ENCODE measurements at regions not wholly inside any gene's neighbourhood (a gene's known extent, or its start where the extent isn't known, plus 50 kb on each side); places are given as distances from the start of the nearest gene placed in this dataset.
"Not testable (repeated sequence)": the region's sequence is repeated elsewhere in the genome, so short reads cannot be mapped to it uniquely, and the experiment has no call there.

DNA sequence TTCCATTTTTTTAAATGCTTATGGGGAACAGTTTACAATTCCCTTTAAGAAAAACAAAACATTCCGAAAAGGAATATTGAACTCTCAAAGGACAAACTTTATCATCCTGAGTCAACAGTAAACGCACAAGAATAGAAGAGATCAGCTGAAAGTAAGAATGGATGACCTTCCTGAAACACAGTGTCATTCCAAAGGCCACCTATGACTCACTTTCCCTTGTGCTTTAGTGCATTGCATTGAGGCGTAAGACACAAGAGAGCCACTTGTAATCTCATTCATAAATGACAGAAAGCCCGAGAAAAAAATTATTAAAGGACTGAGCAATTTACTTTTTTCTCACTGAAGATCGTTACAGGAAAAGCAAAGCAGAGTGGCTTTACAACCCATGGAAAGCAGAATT, 1062.4 kb upstream of the DIAPH2 start:
- DNase-seq: no peak

DNA sequence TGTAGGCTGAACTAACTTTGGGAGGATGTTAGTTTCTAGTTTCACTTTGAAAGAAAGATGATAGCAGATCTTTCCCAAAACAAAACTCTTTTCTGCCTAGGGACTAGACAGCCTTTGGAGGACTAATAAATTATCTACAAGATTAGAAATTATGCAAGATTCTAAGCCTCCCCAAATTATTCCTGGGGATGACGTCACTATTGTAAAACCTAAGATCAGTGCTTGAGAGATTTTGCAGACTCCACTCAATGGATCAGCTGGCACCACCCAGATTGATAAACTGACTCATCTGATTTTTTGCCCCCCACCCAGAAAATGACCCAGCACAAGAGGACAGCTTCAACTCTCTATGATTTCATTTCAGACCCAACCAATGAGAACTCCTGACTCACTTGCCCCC, 1057.9 kb upstream of the DIAPH2 start:
- DNase-seq: no peak

DNA sequence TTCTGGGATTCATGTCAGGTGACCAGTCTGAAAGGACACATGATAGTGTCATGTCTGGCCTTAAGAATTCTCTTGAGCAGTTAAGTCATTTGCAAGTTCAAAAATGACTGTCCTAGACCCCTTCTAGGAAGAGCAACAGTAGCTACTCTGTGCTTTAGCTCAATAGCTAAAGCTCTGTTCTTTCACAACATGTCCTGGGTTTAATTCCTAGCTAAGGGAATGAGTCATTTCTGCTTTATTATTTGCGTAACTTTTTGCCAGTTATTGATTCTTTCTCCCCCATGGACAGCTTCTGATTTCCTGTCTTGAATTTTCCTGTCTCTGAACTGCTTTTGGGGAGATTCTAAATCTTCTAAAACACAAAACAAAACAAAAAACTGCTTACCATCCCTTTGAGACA, 1055.8 kb upstream of the DIAPH2 start:
- DNase-seq: no peak

DNA sequence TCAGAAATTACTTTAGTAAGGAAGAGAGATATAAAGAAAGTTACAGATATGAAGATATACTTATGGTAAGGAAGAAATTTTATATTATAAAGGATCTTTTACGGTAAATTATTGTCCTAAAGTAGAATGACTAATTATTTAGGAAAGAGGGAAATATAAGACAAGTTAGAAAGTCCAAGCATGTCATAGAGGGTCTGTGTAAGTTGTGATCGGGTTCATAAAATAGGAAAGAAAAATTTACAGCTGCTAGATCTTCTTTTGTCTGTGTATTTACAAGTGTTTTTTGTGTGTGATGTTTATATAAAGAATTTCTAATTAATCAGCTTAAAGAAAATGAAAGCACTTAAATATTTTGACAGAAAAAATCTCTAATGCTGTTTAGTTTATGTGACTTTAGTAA, 1054.9 kb upstream of the DIAPH2 start:
- DNase-seq: no peak

DNA sequence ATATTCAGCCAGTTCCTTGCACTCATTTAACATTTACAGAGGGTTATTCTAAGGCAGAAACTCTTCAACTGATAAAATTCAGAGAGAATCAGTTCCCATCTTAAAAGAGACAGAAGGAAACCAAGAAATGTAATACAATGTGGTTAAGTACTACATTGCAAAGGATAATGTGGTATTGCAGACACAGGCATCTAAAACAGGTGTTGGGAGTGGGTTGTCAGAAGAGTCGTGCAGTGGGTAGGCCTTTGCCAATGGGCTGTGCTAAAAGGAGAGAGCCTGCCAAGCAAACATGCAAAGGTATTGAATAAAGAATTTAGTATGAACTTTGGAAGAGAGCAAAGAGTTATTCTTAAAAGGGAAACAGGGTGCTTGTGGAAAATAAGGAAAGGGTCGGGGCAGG, 1044.4 kb upstream of the DIAPH2 start:
- DNase-seq: no peak

DNA sequence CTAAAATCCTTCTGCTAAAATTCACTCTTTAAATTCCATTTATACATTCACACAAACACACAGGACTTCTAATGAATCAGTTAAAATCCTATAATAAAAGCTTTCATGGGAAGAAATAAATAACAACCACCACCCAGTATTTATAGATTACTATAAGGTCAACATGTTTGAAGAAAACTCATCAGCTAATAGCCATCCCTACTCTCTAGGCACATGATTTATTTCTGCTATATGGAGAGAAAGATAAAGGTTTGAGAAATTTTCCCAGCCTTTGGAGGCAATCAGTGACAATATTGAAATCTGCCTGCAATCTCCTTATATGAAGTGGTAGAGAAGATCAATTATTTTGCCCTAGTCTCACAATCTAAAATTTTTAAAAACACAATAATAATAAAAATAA, 1038.9 kb upstream of the DIAPH2 start:
- no peak for DNase-seq

DNA sequence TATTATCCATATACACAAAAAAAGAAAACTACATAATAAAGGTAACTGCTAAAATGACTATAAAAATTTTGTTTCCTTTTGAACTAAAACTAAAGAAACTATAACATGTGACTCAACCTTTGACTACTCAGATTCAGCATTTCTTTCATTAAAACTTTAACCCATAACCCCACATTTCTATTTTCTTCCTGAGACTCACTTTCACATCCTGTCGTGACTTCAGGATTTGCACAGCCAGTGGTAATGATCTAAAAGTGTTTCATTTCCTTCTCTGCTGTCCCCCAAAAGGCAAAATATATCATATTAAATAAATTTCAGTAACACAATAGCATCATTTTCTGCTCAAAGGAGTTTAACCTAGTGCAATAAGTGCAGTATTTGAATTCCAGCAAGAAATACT, 1022.4 kb upstream of the DIAPH2 start:
- DNase-seq: no peak

DNA sequence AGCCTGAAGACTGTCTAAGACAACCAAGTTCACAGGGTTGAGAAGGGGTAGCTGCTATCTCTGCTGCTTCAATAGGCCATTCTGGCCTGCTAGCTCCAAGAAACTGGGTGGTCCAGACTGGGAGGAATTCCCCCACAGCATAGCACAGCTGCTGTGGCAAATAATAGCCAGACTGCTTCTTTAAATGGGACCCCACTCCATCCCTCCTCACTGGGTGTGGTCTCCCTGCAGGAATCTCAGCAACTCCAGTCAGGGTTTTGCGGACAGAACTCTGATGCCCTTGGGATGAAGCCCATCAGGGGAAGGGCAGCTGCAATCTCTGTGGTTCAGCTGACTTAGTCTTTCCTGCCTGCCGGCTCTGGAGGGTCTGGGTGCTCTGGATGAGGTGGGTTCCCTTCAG, 1018.6 kb upstream of the DIAPH2 start:
- no peak for DNase-seq

DNA sequence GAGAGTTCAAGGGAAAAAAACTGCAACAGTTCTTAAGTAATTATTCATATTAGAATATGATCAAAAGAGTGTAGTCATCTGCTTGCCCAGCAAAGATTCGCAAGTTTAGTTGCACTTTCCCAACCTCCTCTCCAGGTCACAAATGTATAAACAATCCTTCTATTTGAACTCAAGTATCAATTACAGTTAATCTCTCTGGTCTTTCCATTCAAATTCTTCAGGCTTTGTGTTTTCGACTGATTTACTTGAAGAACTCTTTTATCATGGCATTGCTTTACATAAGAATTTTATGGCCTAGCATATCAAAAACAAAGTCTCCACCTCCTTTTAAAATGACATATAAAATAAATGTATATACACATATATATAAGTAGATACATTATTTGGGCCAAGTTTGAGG, 1009.6 kb upstream of the DIAPH2 start:
- DNase-seq: no peak

DNA sequence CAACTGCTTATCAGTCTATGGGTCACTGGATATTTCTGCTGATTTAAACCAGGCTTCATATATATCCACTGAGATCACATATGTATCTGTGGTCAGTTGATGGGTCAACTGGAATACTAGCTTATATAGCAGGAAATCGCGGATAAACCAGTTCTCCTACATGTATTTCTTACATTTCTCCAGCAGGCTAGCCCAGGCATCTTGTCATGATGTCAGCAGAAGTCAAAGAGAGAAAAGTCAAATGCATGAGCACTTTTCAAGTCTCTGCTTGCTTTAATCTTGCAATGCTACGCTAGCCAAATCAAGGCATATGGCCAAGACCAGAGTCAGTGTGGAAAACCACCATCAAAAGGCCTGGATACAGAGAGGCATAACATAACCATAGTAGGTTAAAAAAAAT, 1008.8 kb upstream of the DIAPH2 start:
- no peak for DNase-seq

DNA sequence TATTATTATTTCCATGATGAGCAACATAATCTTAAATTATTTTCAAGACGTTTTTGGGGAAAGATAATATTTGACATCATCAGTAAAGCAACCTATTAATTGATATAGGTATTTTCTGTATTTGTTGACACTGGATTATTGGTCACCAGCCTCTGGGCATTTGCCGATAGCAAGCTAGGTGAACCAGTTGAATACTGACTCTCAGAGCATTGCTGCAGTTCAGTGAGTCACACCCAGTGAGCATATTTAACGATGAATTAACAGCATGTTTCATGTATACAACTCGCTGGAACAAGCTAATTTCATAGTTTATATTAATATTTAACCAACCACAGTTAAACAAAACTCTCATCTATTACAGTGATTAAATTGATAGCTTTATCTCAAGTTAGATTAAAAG, 1006.0 kb upstream of the DIAPH2 start:
- no peak for DNase-seq

DNA sequence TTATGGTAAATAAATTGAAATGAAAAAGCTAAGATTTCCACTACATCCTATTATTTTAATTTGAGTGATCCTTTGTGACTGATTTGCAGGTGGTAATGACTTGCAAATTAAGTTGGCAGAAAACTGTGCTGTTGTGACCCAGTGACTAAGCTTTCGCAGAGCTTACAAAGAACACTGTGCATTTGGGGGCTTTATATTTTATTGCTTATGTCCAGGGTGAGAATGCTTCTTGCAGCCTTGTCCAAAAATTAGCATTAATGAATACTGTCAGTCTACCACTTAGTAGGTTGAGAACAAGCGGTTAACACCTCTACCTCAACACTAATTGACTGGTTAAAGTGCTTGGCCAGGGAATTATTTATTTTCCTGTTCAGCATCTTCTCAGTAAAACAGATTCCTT, 991.3 kb upstream of the DIAPH2 start:
- DNase-seq: no peak

DNA sequence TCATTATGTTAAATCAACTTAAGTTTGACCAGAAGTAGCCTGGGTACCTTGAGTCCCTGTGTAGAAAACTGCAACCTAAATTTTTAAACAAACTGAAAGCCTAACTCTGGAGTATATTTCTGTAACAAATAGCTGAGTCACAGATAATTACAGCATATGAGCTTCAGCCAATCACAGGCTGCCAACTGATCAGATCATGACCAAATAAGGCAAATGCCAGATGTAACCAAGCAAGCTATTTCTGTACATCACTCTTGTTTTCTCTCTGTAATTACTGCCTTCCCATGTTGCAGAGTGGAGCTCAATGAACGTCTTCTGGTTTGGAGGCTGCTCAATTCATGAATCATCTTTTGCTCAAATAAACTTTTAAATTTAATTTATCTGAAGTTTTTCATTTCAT, 980.9 kb upstream of the DIAPH2 start:
- DNase-seq: no peak

DNA sequence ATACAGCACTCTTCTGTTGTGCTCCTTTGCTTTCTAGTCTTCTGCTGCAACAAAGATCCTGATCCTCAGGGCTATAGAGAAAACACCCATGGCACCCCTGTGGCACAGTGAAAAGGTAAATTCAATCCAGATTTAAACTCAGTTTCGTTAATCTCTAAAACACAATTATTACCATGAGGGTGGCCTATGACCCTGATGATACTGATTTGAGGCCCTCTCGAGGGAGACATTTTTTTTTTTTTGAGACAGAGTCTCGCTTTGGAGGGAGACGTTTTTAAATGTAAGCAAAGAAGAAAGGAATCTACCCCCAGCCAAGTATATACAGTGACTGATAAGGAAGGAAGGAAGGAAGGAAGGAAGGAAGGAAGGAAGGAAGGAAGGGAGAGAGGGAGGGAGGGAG, 967.8 kb upstream of the DIAPH2 start:
- DNase-seq: no peak

DNA sequence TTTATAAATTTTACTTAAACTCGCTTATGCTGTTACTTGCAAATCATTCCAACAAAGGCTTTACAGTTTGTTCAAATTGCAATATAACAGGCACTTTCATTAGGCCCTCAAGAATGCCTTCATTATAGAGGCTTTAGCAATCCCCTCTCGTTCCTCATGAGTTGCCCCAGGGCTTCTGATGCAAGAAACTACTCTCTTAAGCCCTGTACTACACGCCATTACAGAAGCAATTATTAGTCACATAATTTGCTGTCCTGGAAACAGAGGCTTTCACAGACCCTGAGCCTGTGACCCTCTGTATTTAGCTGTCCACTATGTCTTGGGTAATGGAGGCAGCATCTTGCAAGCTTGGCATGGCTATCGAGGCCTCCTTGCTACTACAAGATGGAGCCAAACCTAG, 965.9 kb upstream of the DIAPH2 start:
- DNase-seq: no peak

DNA sequence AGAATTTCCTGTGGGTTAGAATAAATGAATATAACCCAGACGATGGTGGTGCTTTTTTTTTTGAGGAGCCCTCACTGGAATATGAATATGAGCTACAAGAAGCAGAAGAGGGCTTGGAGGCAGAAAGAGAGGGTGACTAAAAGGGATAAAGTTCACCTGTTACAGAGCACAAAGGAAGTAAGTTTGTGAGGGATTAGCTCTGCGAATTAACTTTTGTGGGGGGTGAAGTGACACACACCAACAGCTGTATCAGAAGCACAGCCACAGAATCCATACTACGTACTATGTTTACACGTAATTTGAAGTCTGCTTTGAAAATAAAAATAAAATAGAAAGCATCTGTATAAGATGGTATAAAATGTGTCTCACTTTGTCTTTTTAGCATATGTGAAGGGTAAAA, 963.6 kb upstream of the DIAPH2 start:
- DNase-seq: no peak

DNA sequence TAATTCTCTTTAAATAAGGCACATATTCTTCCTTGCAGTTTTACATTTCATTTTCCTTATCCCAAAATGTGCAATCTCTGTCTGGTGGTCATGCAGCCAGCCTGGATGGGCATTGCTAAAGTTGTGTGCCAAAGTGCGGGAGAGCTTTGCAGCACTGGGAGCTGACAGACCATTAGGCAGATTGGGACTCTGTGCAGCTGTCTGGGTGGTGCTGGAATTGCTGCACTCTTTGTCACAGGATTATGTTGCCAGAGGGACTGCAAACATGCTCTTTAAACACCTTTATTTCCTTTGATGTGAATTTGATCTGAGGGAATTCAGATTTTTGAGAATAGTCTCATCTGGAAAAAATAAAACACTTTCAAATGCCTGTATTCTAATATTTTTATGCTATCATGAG, 956.2 kb upstream of the DIAPH2 start:
- no peak for DNase-seq

DNA sequence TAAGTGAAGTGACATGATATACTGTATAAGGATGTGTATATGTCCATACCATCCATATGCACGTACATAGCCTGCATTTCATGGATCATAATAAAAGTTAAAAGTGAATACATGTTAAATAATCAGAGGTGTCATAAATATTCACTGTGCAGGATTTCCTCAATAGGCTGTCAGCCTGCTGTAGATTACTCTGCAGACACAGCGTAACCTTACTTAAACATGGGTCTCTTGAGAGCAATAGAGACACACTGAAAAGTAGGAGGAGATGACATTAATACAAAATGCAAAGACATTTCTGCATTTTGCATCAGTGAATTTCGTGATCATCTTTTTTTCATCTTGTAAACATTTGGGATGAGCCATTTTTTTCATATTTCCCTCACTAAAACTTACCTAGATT, 955.2 kb upstream of the DIAPH2 start:
- DNase-seq: no peak

DNA sequence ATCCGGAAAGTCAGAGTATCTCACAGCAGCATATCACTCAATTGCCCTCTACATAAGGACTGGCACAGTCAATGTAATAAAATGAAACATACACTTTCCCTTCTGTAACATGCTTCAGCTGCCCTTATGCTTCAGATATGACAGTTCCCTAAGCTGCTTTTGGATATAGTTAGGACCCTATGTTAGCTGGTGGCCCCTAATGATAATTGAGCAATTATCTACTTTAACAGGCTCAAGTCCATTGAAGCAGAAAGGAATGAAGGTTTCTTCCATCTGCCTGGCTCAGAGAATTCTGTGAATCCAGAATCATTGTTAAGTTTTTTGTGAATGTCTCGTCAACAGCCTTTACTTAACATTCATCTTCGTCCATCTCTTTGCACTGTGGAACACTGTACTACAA, 951.2 kb upstream of the DIAPH2 start:
- DNase-seq: no peak

DNA sequence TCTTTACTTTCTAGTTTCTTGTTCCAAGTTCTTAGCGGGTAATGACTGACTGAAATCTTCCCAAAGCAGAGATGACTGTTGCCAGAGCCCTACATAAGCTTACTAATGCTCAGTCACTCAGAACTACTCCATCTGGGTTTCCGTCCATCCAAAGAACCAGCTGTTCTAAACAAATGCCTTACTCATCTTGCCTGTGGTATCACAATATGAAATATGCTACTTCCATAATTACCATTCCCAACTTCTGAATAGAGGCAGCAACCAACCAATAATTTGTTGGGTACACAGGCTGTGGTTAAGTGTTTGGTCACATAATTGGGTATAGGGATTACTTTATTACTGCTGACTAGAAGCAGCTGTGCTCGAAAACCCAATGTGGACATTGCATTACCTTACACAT, 930.2 kb upstream of the DIAPH2 start:
- DNase-seq: no peak

DNA sequence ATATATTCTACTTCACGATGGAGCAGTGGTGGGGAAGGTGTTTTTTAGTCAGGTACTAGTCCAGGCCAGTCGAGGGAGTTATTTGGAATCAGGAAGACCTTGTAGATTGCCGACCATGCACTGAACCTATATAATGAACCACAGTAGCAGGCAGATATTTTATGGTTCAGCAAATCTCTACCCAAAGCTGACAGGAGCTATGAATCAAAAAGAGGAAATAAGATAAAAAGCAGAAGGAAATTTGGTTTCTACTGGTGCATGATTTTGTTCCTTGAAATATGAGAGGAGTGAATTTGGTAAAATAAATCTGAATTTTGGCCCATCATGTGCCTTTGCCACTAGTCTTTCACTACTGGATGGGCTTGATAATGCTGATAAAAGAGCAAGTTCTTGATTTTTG, 924.3 kb upstream of the DIAPH2 start:
- DNase-seq: no peak

DNA sequence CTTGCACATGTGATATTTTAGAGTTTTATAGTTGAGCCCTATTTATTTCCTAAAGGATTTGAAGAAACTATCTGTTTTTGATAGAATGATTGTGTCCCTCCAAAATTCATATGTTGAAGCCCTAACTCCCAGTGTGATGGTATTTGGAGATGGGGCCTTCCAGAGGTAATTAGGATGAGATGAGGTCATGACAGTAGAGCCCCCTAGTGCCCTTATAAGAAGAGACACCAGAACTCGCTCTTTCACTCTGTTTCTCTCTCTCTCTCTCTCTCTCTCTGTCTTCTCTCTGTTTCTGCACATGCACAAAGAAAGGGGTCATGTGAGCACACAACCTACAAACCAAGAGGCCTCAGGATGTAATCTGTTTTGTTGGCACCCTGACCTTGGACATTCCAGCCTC, 921.9 kb upstream of the DIAPH2 start:
- DNase-seq: no peak

DNA sequence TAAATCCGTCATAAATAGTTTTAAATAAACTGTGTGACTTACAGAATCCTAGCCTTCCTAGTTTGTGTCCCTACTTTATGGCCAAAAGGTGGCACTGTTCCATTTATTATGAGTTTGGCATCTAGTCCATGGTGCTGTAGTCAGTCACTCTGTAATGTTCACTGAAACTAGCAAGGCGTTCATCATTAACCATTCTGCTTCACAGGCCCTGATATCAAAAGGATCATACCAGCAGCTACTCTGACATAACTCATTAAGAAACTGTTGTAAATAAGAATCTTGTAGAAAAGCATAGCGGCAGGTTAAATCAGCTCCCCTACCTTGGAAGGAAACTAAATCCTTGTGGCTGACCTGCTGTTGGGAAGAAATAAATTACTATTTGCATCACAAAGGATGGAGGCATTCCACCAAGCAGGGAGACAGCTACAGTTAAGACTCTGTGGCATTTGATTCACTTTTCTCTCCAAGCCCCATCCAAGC, 919.6 kb upstream of the DIAPH2 start:
- no peak for DNase-seq

DNA sequence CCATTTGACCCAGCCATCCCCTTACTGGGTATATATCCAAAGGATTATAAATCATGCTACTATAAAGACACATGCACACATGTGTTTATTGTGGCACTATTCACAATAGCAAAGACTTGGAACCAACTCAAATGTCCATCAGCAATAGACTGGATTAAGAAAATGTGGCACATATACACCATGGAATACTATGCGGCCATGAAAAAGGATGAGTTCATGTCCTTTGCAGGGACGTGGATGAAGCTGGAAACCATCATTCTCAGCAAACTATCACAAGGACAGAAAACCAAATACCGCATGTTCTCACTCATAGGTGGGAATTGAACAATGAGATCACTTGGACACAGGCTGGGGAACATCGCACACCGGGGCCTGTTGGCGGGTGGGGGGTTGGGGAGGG, 913.4 kb upstream of the DIAPH2 start:
- not testable (repeated sequence) for DNase-seq

DNA sequence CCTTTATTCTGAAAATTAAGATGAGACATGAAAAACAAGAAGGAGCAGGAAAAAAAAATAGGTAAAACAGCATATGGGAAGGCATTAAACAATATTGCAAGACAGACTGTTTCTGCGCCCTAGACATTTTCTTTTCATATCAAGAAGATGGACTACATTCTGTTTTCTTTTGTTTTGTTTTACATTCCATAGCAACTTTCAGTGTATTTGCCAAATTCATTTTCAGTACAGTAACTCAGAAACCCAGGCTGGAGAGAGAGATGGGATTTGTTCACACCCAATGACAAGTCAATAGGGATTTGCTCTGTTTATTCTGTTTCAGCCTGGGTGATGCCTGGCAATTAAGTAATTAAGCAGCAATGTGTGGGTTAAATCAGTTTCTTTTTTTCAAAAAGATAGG, 892.8 kb upstream of the DIAPH2 start:
- DNase-seq: no peak

DNA sequence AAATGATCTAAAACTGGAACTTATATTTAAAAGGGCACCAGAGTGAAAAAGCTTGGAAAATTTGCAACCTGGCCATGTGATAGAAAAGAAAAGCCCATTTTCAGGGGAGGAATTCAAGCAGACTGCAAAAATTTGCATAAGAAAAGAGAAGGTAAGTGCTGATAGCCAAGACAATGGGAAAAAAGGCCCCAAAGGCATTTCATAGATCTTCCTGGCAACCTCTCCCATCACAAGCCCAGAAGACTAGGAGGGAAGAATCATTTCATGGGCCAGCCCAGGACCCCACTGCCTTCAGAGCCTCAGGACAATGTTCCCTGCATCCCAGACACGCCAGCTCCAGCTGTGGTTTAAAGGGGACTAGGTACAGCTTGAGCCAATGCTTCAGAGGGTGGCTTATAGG, 887.3 kb upstream of the DIAPH2 start:
- no peak for DNase-seq

All from inflammatory macrophage treated with lipopolysaccharide for 4 hours (primary cell).